ENCODE measurements at regions not wholly inside any gene's neighbourhood (a gene's known extent, or its start where the extent isn't known, plus 50 kb on each side); places are given as distances from the start of the nearest gene placed in this dataset.

- no peak overlapping the region for H3K27ac ChIP-seq (ENCODE audit: insufficient read depth, low read depth, low read length)
- POLR2A ChIA-PET = no interaction called here
- no TSS peak for BruUV-seq (replicated peaks)
- no peaks in the 10 kb centered on the region for H3K4me1 ChIP-seq (ENCODE audit: control insufficient read depth, extremely low read depth, insufficient read depth, low read length)
- no peaks in the 10 kb centered on the region for H3K79me2 ChIP-seq (ENCODE audit: control insufficient read depth, insufficient read depth, low read length)
- FAIRE-seq (no peak), DNase-seq (ENCODE audit: low read depth, low spot score) (no peak)
- CTCF ChIA-PET = no interaction called here
- dilution Hi-C loops (cut with MboI; ENCODE audit: extremely low pct_ligation_motif_present, low sequenced_read_pairs) (no loop called here), intact Hi-C loops (cut with micrococcal nuclease) (no loop called here)
- H3K9me1 ChIP-seq (replicated peaks; ENCODE audit: control insufficient read depth, extremely low read depth, insufficient read depth, low read length) = no peaks in the 10 kb centered on the region
- no peaks in the 10 kb centered on the region for H3K9me3 ChIP-seq (replicated peaks; ENCODE audit: control insufficient read depth, insufficient read depth, low read length)
- H4K20me1 ChIP-seq (replicated peaks; ENCODE audit: control insufficient read depth, extremely low read depth, insufficient read depth, low read length) = no peaks in the 10 kb centered on the region
- TF ChIP-seq GATA2 (IDR thresholded peaks at IDR 0.05; ENCODE audit: insufficient read depth, insufficient read length, low read depth, low read length) (no peak), MYC (IDR thresholded peaks at IDR 0.05; ENCODE audit: low read depth, low read length) (no peak), FOS (IDR thresholded peaks at IDR 0.05; ENCODE audit: borderline replicate concordance, insufficient read depth, low read length) (no peak), CTCF (IDR thresholded peaks at IDR 0.05; ENCODE audit: extremely low read depth in 1 of 2, insufficient read depth in 1 of 2, low read depth in 1 of 2, low read length in 2 of 2) (no peak), JUN (IDR thresholded peaks at IDR 0.05; ENCODE audit: borderline replicate concordance, insufficient read depth, insufficient read length, low read depth) (no peak), EZH2 (IDR thresholded peaks at IDR 0.05; ENCODE audit: borderline replicate concordance, low read depth, low read length, severe bottlenecking) (no peak), POLR2AphosphoS5 (IDR thresholded peaks at IDR 0.05; ENCODE audit: insufficient read depth, low read depth, low read length) (no peak), POLR2A (IDR thresholded peaks at IDR 0.05; ENCODE audit: low read depth, low read length) (no peak), MAX (IDR thresholded peaks at IDR 0.05; ENCODE audit: insufficient read depth, insufficient read length) (no peak)
- no peak overlapping the region for H3K4me2 ChIP-seq (ENCODE audit: insufficient read depth, low read length)
- no peaks in the 10 kb centered on the region for H3K36me3 ChIP-seq (ENCODE audit: control insufficient read depth in 2 of 2, extremely low read depth in 1 of 2, insufficient read depth in 2 of 2, low read length in 2 of 2)
- H3K4me3 ChIP-seq (replicated peaks in 1 of 3; ENCODE audit: insufficient read depth in 1 of 3, low read depth in 1 of 3, low read length in 3 of 3) = no peak overlapping the region
- H3K27me3 ChIP-seq (ENCODE audit: control insufficient read depth in 2 of 2, insufficient read depth in 2 of 2, low read length in 2 of 2) = no peaks in the 10 kb centered on the region
- H3K9ac ChIP-seq (replicated peaks; ENCODE audit: extremely low read depth, insufficient read depth, low read length) = no peak overlapping the region
- H2AFZ ChIP-seq (ENCODE audit: low read depth, low read length) = no peak overlapping the region
Observed at GRCh38 chrX:125646195-125646594, 326.5 kb downstream of the TEX13C start.
